SK-N-SH (cell line): ENCODE measurements at regions not wholly inside any gene's neighbourhood (a gene's known extent, or its start where the extent isn't known, plus 50 kb on each side); places are given as distances from the start of the nearest gene placed in this dataset.

Source experiments
- CTCF ChIP-seq: fragments of 200-600 bp; sonication (generic); IDR thresholded peaks from 2 replicates; pipeline ENCODE4 v1.6.1; 2017; ENCODE audit warnings: antibody characterized with exemption, mild to moderate bottlenecking, moderate library complexity
- EP300 ChIP-seq, 2 experiments: IDR thresholded peaks; 2 replicates each; pipeline versions ENCODE4 v1.4.0 to v1.6.1; 2012; ENCODE audit warnings: borderline replicate concordance in 1 of 2, low read depth in 1 of 2, low read length in 1 of 2
- EZH2phosphoT487 ChIP-seq: fragments of 200-600 bp; sonication (generic); IDR thresholded peaks from 2 replicates; pipeline ENCODE4 v1.6.1; 2017; ENCODE audit warnings: low read depth, mixed run types, mild to moderate bottlenecking, antibody characterized with exemption, moderate library complexity, borderline replicate concordance
- FOXM1 ChIP-seq: IDR thresholded peaks from 2 replicates; pipeline ENCODE4 v1.4.0; 2012; ENCODE audit warnings: low read depth, mild to moderate bottlenecking
- GATA2 ChIP-seq: sonication (generic); formaldehyde crosslinking; IDR thresholded peaks from 2 replicates; pipeline ENCODE4 v1.5.0; 2020; ENCODE audit warnings: mild to moderate bottlenecking, missing genetic modification reagents
- JUND ChIP-seq: IDR thresholded peaks from 2 replicates; pipeline ENCODE4 v1.4.0; 2012
- MXI1 ChIP-seq: IDR thresholded peaks from 2 replicates; pipeline ENCODE4 v1.6.1; 2012; ENCODE audit warnings: mild to moderate bottlenecking, low read depth, low read length, improper control_type of control experiment
- NRF1 ChIP-seq: IDR thresholded peaks from 2 replicates; pipeline ENCODE4 v1.6.1; 2012; ENCODE audit warnings: low read depth, mild to moderate bottlenecking, low read length
- RAD21 ChIP-seq: IDR thresholded peaks from 2 replicates; pipeline ENCODE4 v1.6.1; 2012; ENCODE audit warnings: mild to moderate bottlenecking, low read length
- SMC3 ChIP-seq: IDR thresholded peaks from 2 replicates; pipeline ENCODE4 v1.6.1; 2012; ENCODE audit warnings: low read depth, low read length, improper control_type of control experiment
- TAF1 ChIP-seq: IDR thresholded peaks from 2 replicates; pipeline ENCODE4 v1.6.1; 2012; ENCODE audit warnings: low read depth, mild to moderate bottlenecking, low read length, moderate library complexity, borderline replicate concordance
- TF ChIP-seq, protein P1 (sequence below): IDR thresholded peaks from 2 replicates; pipeline ENCODE4 v1.6.1; 2012; ENCODE audit warnings: mild to moderate bottlenecking, low read depth, low read length, moderate library complexity
- TF ChIP-seq, protein P2 (sequence below): IDR thresholded peaks from 2 replicates; pipeline ENCODE4 v1.4.0; 2012; ENCODE audit warnings: low read depth

GRCh38 chr20:2217857-2218539, 77.8 kb upstream of the TGM3 start:
- TF ChIP-seq RAD21 (no peak), CTCF (no peak), TAF1 (no peak), FOXM1 (no peak), EZH2phosphoT487 (no peak), EP300 (IDR thresholded peaks at IDR 0.05; ENCODE audit: borderline replicate concordance in 1 of 2, low read depth in 1 of 2, low read length in 1 of 2) (no peak), JUND (no peak), MXI1 (no peak), SMC3 (no peak), NRF1 (no peak), GATA2 (CRISPR knock-in tag) (no peak)
- TF ChIP-seq, protein P1, sequence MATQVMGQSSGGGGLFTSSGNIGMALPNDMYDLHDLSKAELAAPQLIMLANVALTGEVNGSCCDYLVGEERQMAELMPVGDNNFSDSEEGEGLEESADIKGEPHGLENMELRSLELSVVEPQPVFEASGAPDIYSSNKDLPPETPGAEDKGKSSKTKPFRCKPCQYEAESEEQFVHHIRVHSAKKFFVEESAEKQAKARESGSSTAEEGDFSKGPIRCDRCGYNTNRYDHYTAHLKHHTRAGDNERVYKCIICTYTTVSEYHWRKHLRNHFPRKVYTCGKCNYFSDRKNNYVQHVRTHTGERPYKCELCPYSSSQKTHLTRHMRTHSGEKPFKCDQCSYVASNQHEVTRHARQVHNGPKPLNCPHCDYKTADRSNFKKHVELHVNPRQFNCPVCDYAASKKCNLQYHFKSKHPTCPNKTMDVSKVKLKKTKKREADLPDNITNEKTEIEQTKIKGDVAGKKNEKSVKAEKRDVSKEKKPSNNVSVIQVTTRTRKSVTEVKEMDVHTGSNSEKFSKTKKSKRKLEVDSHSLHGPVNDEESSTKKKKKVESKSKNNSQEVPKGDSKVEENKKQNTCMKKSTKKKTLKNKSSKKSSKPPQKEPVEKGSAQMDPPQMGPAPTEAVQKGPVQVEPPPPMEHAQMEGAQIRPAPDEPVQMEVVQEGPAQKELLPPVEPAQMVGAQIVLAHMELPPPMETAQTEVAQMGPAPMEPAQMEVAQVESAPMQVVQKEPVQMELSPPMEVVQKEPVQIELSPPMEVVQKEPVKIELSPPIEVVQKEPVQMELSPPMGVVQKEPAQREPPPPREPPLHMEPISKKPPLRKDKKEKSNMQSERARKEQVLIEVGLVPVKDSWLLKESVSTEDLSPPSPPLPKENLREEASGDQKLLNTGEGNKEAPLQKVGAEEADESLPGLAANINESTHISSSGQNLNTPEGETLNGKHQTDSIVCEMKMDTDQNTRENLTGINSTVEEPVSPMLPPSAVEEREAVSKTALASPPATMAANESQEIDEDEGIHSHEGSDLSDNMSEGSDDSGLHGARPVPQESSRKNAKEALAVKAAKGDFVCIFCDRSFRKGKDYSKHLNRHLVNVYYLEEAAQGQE: no peak
- TF ChIP-seq, protein P2, sequence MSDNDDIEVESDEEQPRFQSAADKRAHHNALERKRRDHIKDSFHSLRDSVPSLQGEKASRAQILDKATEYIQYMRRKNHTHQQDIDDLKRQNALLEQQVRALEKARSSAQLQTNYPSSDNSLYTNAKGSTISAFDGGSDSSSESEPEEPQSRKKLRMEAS: no peak
